Hematopoietic multipotent progenitor cell treated with erythropoietin and hydrocortisone succinate and interleukin-3 and kit ligand, for 4 days (in vitro differentiated cells): ENCODE measurements at regions not wholly inside any gene's neighbourhood (a gene's known extent, or its start where the extent isn't known, plus 50 kb on each side); places are given as distances from the start of the nearest gene placed in this dataset.
"Not testable (repeated sequence)": the region's sequence is repeated elsewhere in the genome, so short reads cannot be mapped to it uniquely, and the experiment has no call there.

ENCODE experiments used
- DNase-seq: peaks from one replicate; pipeline ENCODE4 v3.0.0-alpha.2; 2015

- peak; percentile 72 for DNase-seq
These were observed 116.3 kb downstream of the TANC2 start for GRCh38 chr17:63082273-63082861.

GRCh38 chr17:63082952-63083351 is 116.9 kb downstream of the TANC2 start:
- peak; percentile 12 for DNase-seq

- DNase-seq: no peak
These were observed 120.6 kb downstream of the TANC2 start for GRCh38 chr17:63086483-63087185.

GRCh38 chr17:63090358-63091114 is 124.5 kb downstream of the TANC2 start:
- not testable (repeated sequence) for DNase-seq

- DNase-seq: not testable (repeated sequence)
These were observed 125.9 kb downstream of the TANC2 start for GRCh38 chr17:63091909-63092308.

GRCh38 chr17:63094631-63095030 is 128.6 kb downstream of the TANC2 start:
- no peak for DNase-seq

- DNase-seq: no peak
These were observed 129.4 kb downstream of the TANC2 start for GRCh38 chr17:63095459-63095858.

- DNase-seq: no peak
These were observed 129.8 kb downstream of the TANC2 start for GRCh38 chr17:63095879-63096278.

GRCh38 chr17:63096426-63096825 is 130.4 kb downstream of the TANC2 start:
- DNase-seq: no peak

- no peak for DNase-seq
These were observed 133.4 kb downstream of the TANC2 start for GRCh38 chr17:63099425-63099824.

GRCh38 chr17:63102034-63102433 is 136.0 kb downstream of the TANC2 start:
- DNase-seq: no peak

GRCh38 chr17:63106050-63106449 is 140.0 kb downstream of the TANC2 start:
- no peak for DNase-seq

- no peak for DNase-seq
These were observed 143.6 kb downstream of the TANC2 start for GRCh38 chr17:63109661-63110060.

GRCh38 chr17:63113167-63113566 is 147.1 kb downstream of the TANC2 start:
- DNase-seq: peak; percentile 50

- no peak for DNase-seq
These were observed 150.2 kb downstream of the TANC2 start for GRCh38 chr17:63116228-63116627.

GRCh38 chr17:63116967-63117830 is 151.2 kb downstream of the TANC2 start:
- no peak for DNase-seq

GRCh38 chr17:63120406-63120805 is 154.4 kb downstream of the TANC2 start:
- no peak for DNase-seq

GRCh38 chr17:63124536-63124935 is 158.5 kb downstream of the TANC2 start:
- DNase-seq: no peak

GRCh38 chr17:63124958-63125357 is 158.9 kb downstream of the TANC2 start:
- no peak for DNase-seq

- no peak for DNase-seq
These were observed 160.0 kb downstream of the TANC2 start for GRCh38 chr17:63125987-63126386.

GRCh38 chr17:63126607-63127006 is 160.6 kb downstream of the TANC2 start:
- no peak for DNase-seq

- DNase-seq: no peak
These were observed 166.4 kb downstream of the TANC2 start for GRCh38 chr17:63132459-63132911.

GRCh38 chr17:63133491-63133890 is 167.5 kb downstream of the TANC2 start:
- no peak for DNase-seq
